A549 (cell line): ENCODE measurements at regions not wholly inside any gene's neighbourhood (a gene's known extent, or its start where the extent isn't known, plus 50 kb on each side); places are given as distances from the start of the nearest gene placed in this dataset.

Experiments used
- ATAC-seq, 2 experiments: fragments of 200-7000 bp in 1 of 2; fragments of >200 bp in 1 of 2; cut with Nextera tagmentation in 1 of 2; cut with Tn5 transposase in 1 of 2; 3 replicates each; pipeline versions ENCODE4 v1.8.0 to v1.9.1; 2018 to 2020; ENCODE audit warnings: mild to moderate bottlenecking in 1 of 2, moderate library complexity in 1 of 2
- CTCF ChIA-PET: fragments of 300-600 bp; sonication (Branson Sonifier 250); formaldehyde crosslinking; extraction: SDS; loops from one replicate; lab custom pipeline; 2021; ENCODE audit warnings: antibody characterized with exemption, inconsistent platforms; lab: Yijun Ruan, JAX
- POLR2A ChIA-PET: fragments of 350-600 bp; formaldehyde crosslinking; extraction: SDS; loops from one replicate; lab custom pipeline; 2021; ENCODE audit warnings: antibody characterized with exemption, inconsistent platforms; lab: Yijun Ruan, JAX
- DNase-seq, 2 experiments: peaks; one replicate each; pipeline versions ENCODE4 v3.0.0 to v3.0.0-alpha.2; 2011 to 2016; ENCODE audit warnings: low read depth in 1 of 2, low spot score in 1 of 2
- FAIRE-seq: peaks from 2 replicates; lab custom pipeline; 2011; peaks lifted over from hg19 to GRCh38; lab: Jason Lieb, UNC
- H3K27ac ChIP-seq, 2 experiments: fragments of >200 bp; sonication (Bioruptor Twin); formaldehyde crosslinking; 3 replicates each; pipeline ENCODE4 v1.5.1; 2016 to 2017
- H3K4me1 ChIP-seq: fragments of >200 bp; sonication (Bioruptor Twin); formaldehyde crosslinking; 3 replicates; pipeline ENCODE4 v1.6.1; 2016
- H3K4me2 ChIP-seq: fragments of >200 bp; sonication (Bioruptor Twin); formaldehyde crosslinking; 3 replicates; pipeline ENCODE4 v1.6.1; 2016
- H3K4me3 ChIP-seq: fragments of >200 bp; sonication (Bioruptor Twin); formaldehyde crosslinking; 3 replicates; pipeline ENCODE4 v1.5.1; 2016
- H3K9me3 ChIP-seq: fragments of >200 bp; sonication (Bioruptor Twin); formaldehyde crosslinking; 3 replicates; pipeline ENCODE4 v1.6.1; 2016
- BHLHE40 ChIP-seq: IDR thresholded peaks from 2 replicates; pipeline ENCODE4 v1.6.1; 2012; ENCODE audit warnings: low read depth, low read length, inconsistent platforms
- CEBPB ChIP-seq, 2 experiments: fragments of >200 bp in 1 of 2; sonication (Bioruptor Twin) in 1 of 2; formaldehyde crosslinking in 1 of 2; IDR thresholded peaks; 2 replicates each; pipeline ENCODE4 v1.6.1; 2012 to 2016
- CTCF ChIP-seq: fragments of >200 bp; sonication (Bioruptor Twin); formaldehyde crosslinking; IDR thresholded peaks from 3 replicates; pipeline ENCODE4 v1.5.1; 2016
- ELK1 ChIP-seq: fragments of 150-350 bp; IDR thresholded peaks from 2 replicates; pipeline ENCODE4 v1.6.1; 2014; ENCODE audit warnings: low read depth, mild to moderate bottlenecking, low read length
- FOSB ChIP-seq: fragments of 250-450 bp; sonication (Bioruptor Pico); IDR thresholded peaks from 2 replicates; pipeline ENCODE4 v1.5.0; 2020; ENCODE audit warnings: mild to moderate bottlenecking, moderate library complexity
- GATA3 ChIP-seq: IDR thresholded peaks from 2 replicates; pipeline ENCODE4 v1.6.1; 2012; ENCODE audit warnings: borderline replicate concordance
- HES2 ChIP-seq: fragments of >200 bp; sonication (Bioruptor Twin); formaldehyde crosslinking; IDR thresholded peaks from 2 replicates; pipeline ENCODE4 v1.6.1; 2016
- MAFK ChIP-seq: fragments of 450-650 bp; IDR thresholded peaks from 2 replicates; pipeline ENCODE4 v1.6.1; 2014; ENCODE audit not compliant: partially characterized antibody
- MAX ChIP-seq: IDR thresholded peaks from 2 replicates; pipeline ENCODE4 v1.6.1; 2012
- NFE2L2 ChIP-seq: fragments of 150-350 bp; conservative IDR thresholded peaks from 2 replicates; pipeline ENCODE4 v1.6.1; 2014; ENCODE audit warnings: low read length
- PBX3 ChIP-seq: IDR thresholded peaks from 2 replicates; pipeline ENCODE4 v1.6.1; 2012
- POLR2A ChIP-seq: IDR thresholded peaks from 2 replicates; pipeline ENCODE4 v1.6.1; 2012; ENCODE audit warnings: mild to moderate bottlenecking, low read length
- RAD21 ChIP-seq, 2 experiments: fragments of >200 bp in 1 of 2; sonication (Bioruptor Twin) in 1 of 2; formaldehyde crosslinking in 1 of 2; IDR thresholded peaks in 1 of 2; conservative IDR thresholded peaks in 1 of 2; 2 replicates in 1 of 2; 3 replicates in 1 of 2; pipeline ENCODE4 v1.6.1; 2012 to 2018; ENCODE audit warnings: inconsistent platforms in 1 of 2
- REST ChIP-seq: fragments of 200-600 bp; sonication (generic); IDR thresholded peaks from 2 replicates; pipeline ENCODE4 v1.6.1; 2016; ENCODE audit warnings: antibody characterized with exemption, mild to moderate bottlenecking, moderate library complexity
- SMC3 ChIP-seq: fragments of >200 bp; sonication (Bioruptor Twin); formaldehyde crosslinking; IDR thresholded peaks from 3 replicates; pipeline ENCODE4 v1.6.1; 2018; ENCODE audit warnings: inconsistent platforms
- TP53 ChIP-seq: fragments of 250-450 bp; sonication (Bioruptor Pico); IDR thresholded peaks from 2 replicates; pipeline ENCODE4 v1.5.0; 2021; ENCODE audit warnings: mild to moderate bottlenecking, moderate library complexity
- ZNF302 ChIP-seq: fragments of 250-450 bp; sonication (Bioruptor Pico); IDR thresholded peaks from 2 replicates; pipeline ENCODE4 v1.9.0; 2021; ENCODE audit warnings: inconsistent platforms, mild to moderate bottlenecking, moderate library complexity
- WGBS: methylation state at CpG from one replicate; pipeline ENCODE4 v1.1.6; 2017; ENCODE audit errors: missing lambda C conversion rate; 5-methylcytosine and 5-hydroxymethylcytosine counted together

- no peak for TF ChIP-seq MAFK
Measured at GRCh38 chr12:87671757-87672156, 357.4 kb downstream of the C12orf50 start (continued).

- 0 out of 3 replicates have a peak, but pooled peaks cover 4% of the 10 kb centered on the region for H3K4me1 ChIP-seq
- ChIA-PET POLR2A (no interaction called here), CTCF (interaction anchor here (1.9 kb wide), 1 partner anchor 10 kb away, joined by 5 read pairs; no protein-coding TSS in a partner anchor)
- H3K27ac ChIP-seq = no peak overlapping the region
- no peak for DNase-seq
- no peaks in the 10 kb centered on the region for H3K9me3 ChIP-seq
- FAIRE-seq = no peak
- TF ChIP-seq NFE2L2 (no peak), CEBPB (IDR thresholded peaks at IDR 0.05) (no peak), GATA3 (no peak), FOSB (CRISPR knock-in tag) (no peak), SMC3 (no peak), PBX3 (no peak), ELK1 (no peak), POLR2A (no peak), HES2 (no peak), BHLHE40 (no peak), ZNF302 (CRISPR knock-in tag) (no peak), REST (no peak), MAX (no peak)
- no peak overlapping the region for H3K4me3 ChIP-seq
- no peak for ATAC-seq
- H3K4me2 ChIP-seq = no peak overlapping the region
- 88% methylated on average over 7 of the region's 7 CpGs for WGBS
Measured at GRCh38 chr12:87670448-87670847, 358.8 kb downstream of the C12orf50 start.

GRCh38 chr12:87667378-87667777, 361.8 kb downstream of the C12orf50 start:
- Histone ChIP-seq H3K4me1 (0 out of 3 replicates have a peak, but pooled peaks cover 4% of the 10 kb centered on the region), H3K4me3 (no peak overlapping the region), H3K4me2 (no peak overlapping the region; the same call in 2 of the 3 replicates), H3K9me3 (no peaks in the 10 kb centered on the region), H3K27ac (peak overlapping the region in 1 of 2 experiments; percentile 45; a peak in 3 of 6 replicates)
- ChIA-PET CTCF (no interaction called here), POLR2A (no interaction called here)
- no peak for TF ChIP-seq TP53 (CRISPR knock-in tag)
- TF ChIP-seq RAD21 (conservative IDR thresholded peaks at IDR 0.05 in 1 of 2, IDR thresholded peaks at IDR 0.05 in 1 of 2) = peak; percentile 58 to 60
- peak; percentile 39; the same call in 1 of the 3 replicates for TF ChIP-seq SMC3
- TF ChIP-seq CTCF = peak; percentile 41
- peak in 1 of 2 experiments; percentile 55 for DNase-seq
- no peak for FAIRE-seq
- WGBS = 9% methylated on average over 2 of the region's 2 CpGs
- ATAC-seq = peak; percentile 68 to 81
